ENCODE measurements at regions not wholly inside any gene's neighbourhood (a gene's known extent, or its start where the extent isn't known, plus 50 kb on each side); places are given as distances from the start of the nearest gene placed in this dataset.

DNA sequence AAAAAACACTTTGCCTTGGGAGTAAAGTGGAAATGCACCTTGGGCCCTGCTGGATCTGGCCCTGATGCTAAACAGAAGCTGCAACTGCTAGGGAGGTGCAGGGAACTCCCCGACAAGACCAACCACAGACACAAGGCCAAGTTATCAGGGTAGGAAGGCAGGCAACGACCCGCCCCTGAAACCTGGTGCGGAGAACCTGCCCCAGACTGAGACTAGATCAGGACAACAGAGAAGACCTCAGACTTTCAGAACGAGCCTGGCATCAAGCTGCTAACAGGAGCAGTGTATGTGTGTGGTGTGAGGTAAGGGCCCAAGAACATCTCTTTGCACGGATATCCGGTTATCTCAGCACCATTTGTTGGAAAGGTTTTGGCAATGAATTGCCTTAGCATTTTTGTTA, 233.7 kb upstream of the RTL1 start:
- TF ChIP-seq, protein P1, sequence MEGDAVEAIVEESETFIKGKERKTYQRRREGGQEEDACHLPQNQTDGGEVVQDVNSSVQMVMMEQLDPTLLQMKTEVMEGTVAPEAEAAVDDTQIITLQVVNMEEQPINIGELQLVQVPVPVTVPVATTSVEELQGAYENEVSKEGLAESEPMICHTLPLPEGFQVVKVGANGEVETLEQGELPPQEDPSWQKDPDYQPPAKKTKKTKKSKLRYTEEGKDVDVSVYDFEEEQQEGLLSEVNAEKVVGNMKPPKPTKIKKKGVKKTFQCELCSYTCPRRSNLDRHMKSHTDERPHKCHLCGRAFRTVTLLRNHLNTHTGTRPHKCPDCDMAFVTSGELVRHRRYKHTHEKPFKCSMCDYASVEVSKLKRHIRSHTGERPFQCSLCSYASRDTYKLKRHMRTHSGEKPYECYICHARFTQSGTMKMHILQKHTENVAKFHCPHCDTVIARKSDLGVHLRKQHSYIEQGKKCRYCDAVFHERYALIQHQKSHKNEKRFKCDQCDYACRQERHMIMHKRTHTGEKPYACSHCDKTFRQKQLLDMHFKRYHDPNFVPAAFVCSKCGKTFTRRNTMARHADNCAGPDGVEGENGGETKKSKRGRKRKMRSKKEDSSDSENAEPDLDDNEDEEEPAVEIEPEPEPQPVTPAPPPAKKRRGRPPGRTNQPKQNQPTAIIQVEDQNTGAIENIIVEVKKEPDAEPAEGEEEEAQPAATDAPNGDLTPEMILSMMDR (conservative IDR thresholded peaks at IDR 0.05; ENCODE audit: low read depth, low read length) = no peak
- TF ChIP-seq EZH2 (IDR thresholded peaks at IDR 0.05; ENCODE audit: borderline replicate concordance, low read depth, low read length, poor library complexity, severe bottlenecking) = no peak

All from A673 (cell line).